ENCODE measurements at regions not wholly inside any gene's neighbourhood (a gene's known extent, or its start where the extent isn't known, plus 50 kb on each side); places are given as distances from the start of the nearest gene placed in this dataset.

GRCh38 chr14:22188318-22188717 lies 400.7 kb downstream of the DAD1 start:
- 92% methylated on average over 4 of the region's 4 CpGs for WGBS

GRCh38 chr14:22185789-22186188 lies 403.2 kb downstream of the DAD1 start:
- no peaks in the 10 kb centered on the region for H3K27me3 ChIP-seq (ENCODE audit: control insufficient read depth in 2 of 2, insufficient read depth in 1 of 2, low read length in 1 of 2)
- no peak overlapping the region for H3K4me3 ChIP-seq (ENCODE audit: low read length in 2 of 2)
- 95% methylated on average over 3 of the region's 3 CpGs for WGBS
- H3K27ac ChIP-seq (ENCODE audit: low read depth in 1 of 2, low read length in 1 of 2) = no peak overlapping the region
- no peaks in the 10 kb centered on the region for H3K36me3 ChIP-seq (ENCODE audit: control insufficient read depth in 2 of 2, insufficient read depth in 2 of 2, low read length in 1 of 2)
- H3K9me3 ChIP-seq (ENCODE audit: control insufficient read depth in 2 of 2, insufficient read depth in 1 of 2, low read length in 1 of 2) = no peaks in the 10 kb centered on the region
- no peak for DNase-seq (ENCODE audit: low read depth in 6 of 9, low spot score in 9 of 9)
- peaks cover 0 to 8% of the 10 kb centered on the region in 2 donors for H3K4me1 ChIP-seq (ENCODE audit: control insufficient read depth in 2 of 2, insufficient read depth in 2 of 2, low read length in 2 of 2)

More at GRCh38 chr14:22188318-22188717, 400.7 kb downstream of the DAD1 start:
- H3K4me1 ChIP-seq (ENCODE audit: control insufficient read depth in 2 of 2, insufficient read depth in 2 of 2, low read length in 2 of 2) = peaks cover 0 to 8% of the 10 kb centered on the region in 2 donors
- no peaks in the 10 kb centered on the region for H3K27me3 ChIP-seq (ENCODE audit: control insufficient read depth in 2 of 2, insufficient read depth in 1 of 2, low read length in 1 of 2)
- no peak for DNase-seq (ENCODE audit: low read depth in 6 of 9, low spot score in 9 of 9)
- no peaks in the 10 kb centered on the region for H3K36me3 ChIP-seq (ENCODE audit: control insufficient read depth in 2 of 2, insufficient read depth in 2 of 2, low read length in 1 of 2)
- no peak overlapping the region for H3K27ac ChIP-seq (ENCODE audit: low read depth in 1 of 2, low read length in 1 of 2)
- no peaks in the 10 kb centered on the region for H3K9me3 ChIP-seq (ENCODE audit: control insufficient read depth in 2 of 2, insufficient read depth in 1 of 2, low read length in 1 of 2)
- H3K4me3 ChIP-seq (ENCODE audit: low read length in 2 of 2) = no peak overlapping the region

GRCh38 chr14:22185191-22185590 lies 403.8 kb downstream of the DAD1 start:
- H3K4me1 ChIP-seq (ENCODE audit: control insufficient read depth in 2 of 2, insufficient read depth in 2 of 2, low read length in 2 of 2) = peaks cover 2 to 11% of the 10 kb centered on the region in 2 donors
- peak in 1 of 9 donors; percentile 50 for DNase-seq (ENCODE audit: low read depth in 6 of 9, low spot score in 9 of 9)
- H3K27ac ChIP-seq (ENCODE audit: low read depth in 1 of 2, low read length in 1 of 2) = no peak overlapping the region
- 73% methylated on average over 1 of the region's 1 CpG for WGBS
- no peaks in the 10 kb centered on the region for H3K27me3 ChIP-seq (ENCODE audit: control insufficient read depth in 2 of 2, insufficient read depth in 1 of 2, low read length in 1 of 2)
- H3K4me3 ChIP-seq (ENCODE audit: low read length in 2 of 2) = no peak overlapping the region
- no peaks in the 10 kb centered on the region for H3K9me3 ChIP-seq (ENCODE audit: control insufficient read depth in 2 of 2, insufficient read depth in 1 of 2, low read length in 1 of 2)
- no peaks in the 10 kb centered on the region for H3K36me3 ChIP-seq (ENCODE audit: control insufficient read depth in 2 of 2, insufficient read depth in 2 of 2, low read length in 1 of 2)

- no peaks in the 10 kb centered on the region for H3K9me3 ChIP-seq (ENCODE audit: control insufficient read depth in 2 of 2, insufficient read depth in 1 of 2, low read length in 1 of 2)
- no peaks in the 10 kb centered on the region for H3K27me3 ChIP-seq (ENCODE audit: control insufficient read depth in 2 of 2, insufficient read depth in 1 of 2, low read length in 1 of 2)
- peaks cover 2 to 11% of the 10 kb centered on the region in 2 donors for H3K4me1 ChIP-seq (ENCODE audit: control insufficient read depth in 2 of 2, insufficient read depth in 2 of 2, low read length in 2 of 2)
- H3K4me3 ChIP-seq (ENCODE audit: low read length in 2 of 2) = no peak overlapping the region
- no peak overlapping the region for H3K27ac ChIP-seq (ENCODE audit: low read depth in 1 of 2, low read length in 1 of 2)
- H3K36me3 ChIP-seq (ENCODE audit: control insufficient read depth in 2 of 2, insufficient read depth in 2 of 2, low read length in 1 of 2) = no peaks in the 10 kb centered on the region
- DNase-seq (ENCODE audit: low read depth in 6 of 9, low spot score in 9 of 9) = no peak
These were observed 404.2 kb downstream of the DAD1 start for GRCh38 chr14:22184830-22185168.

GRCh38 chr14:22184157-22184829 lies 404.7 kb downstream of the DAD1 start:
- H3K27ac ChIP-seq (ENCODE audit: low read depth in 1 of 2, low read length in 1 of 2) = no peak overlapping the region
- DNase-seq (ENCODE audit: low read depth in 6 of 9, low spot score in 9 of 9) = no peak
- peaks cover 2 to 16% of the 10 kb centered on the region in 2 donors for H3K4me1 ChIP-seq (ENCODE audit: control insufficient read depth in 2 of 2, insufficient read depth in 2 of 2, low read length in 2 of 2)
- H3K4me3 ChIP-seq (ENCODE audit: low read length in 2 of 2) = no peak overlapping the region
- H3K9me3 ChIP-seq (ENCODE audit: control insufficient read depth in 2 of 2, insufficient read depth in 1 of 2, low read length in 1 of 2) = no peaks in the 10 kb centered on the region
- no peaks in the 10 kb centered on the region for H3K36me3 ChIP-seq (ENCODE audit: control insufficient read depth in 2 of 2, insufficient read depth in 2 of 2, low read length in 1 of 2)
- WGBS = 91% methylated on average over 7 of the region's 7 CpGs
- no peaks in the 10 kb centered on the region for H3K27me3 ChIP-seq (ENCODE audit: control insufficient read depth in 2 of 2, insufficient read depth in 1 of 2, low read length in 1 of 2)

- peak in 1 of 9 donors; percentile 45 for DNase-seq (ENCODE audit: low read depth in 6 of 9, low spot score in 9 of 9)
- 85% methylated on average over 1 of the region's 1 CpG for WGBS
- no peak overlapping the region for H3K4me3 ChIP-seq (ENCODE audit: low read length in 2 of 2)
- H3K4me1 ChIP-seq (ENCODE audit: control insufficient read depth in 2 of 2, insufficient read depth in 2 of 2, low read length in 2 of 2) = peaks cover 19 to 42% of the 10 kb centered on the region in 2 donors
- peak overlapping the region in 1 of 2 donors; percentile 3 for H3K27ac ChIP-seq (ENCODE audit: low read depth in 1 of 2, low read length in 1 of 2)
- H3K9me3 ChIP-seq (ENCODE audit: control insufficient read depth in 2 of 2, insufficient read depth in 1 of 2, low read length in 1 of 2) = no peaks in the 10 kb centered on the region
- H3K27me3 ChIP-seq (ENCODE audit: control insufficient read depth in 2 of 2, insufficient read depth in 1 of 2, low read length in 1 of 2) = no peaks in the 10 kb centered on the region
- no peaks in the 10 kb centered on the region for H3K36me3 ChIP-seq (ENCODE audit: control insufficient read depth in 2 of 2, insufficient read depth in 2 of 2, low read length in 1 of 2)
These were observed 409.0 kb downstream of the DAD1 start for GRCh38 chr14:22180045-22180444.

GRCh38 chr14:22179190-22179589 lies 409.8 kb downstream of the DAD1 start:
- 97% methylated on average over 3 of the region's 3 CpGs for WGBS
- no peaks in the 10 kb centered on the region for H3K36me3 ChIP-seq (ENCODE audit: control insufficient read depth in 2 of 2, insufficient read depth in 2 of 2, low read length in 1 of 2)
- no peak overlapping the region for H3K27ac ChIP-seq (ENCODE audit: low read depth in 1 of 2, low read length in 1 of 2)
- H3K9me3 ChIP-seq (ENCODE audit: control insufficient read depth in 2 of 2, insufficient read depth in 1 of 2, low read length in 1 of 2) = no peaks in the 10 kb centered on the region
- H3K27me3 ChIP-seq (ENCODE audit: control insufficient read depth in 2 of 2, insufficient read depth in 1 of 2, low read length in 1 of 2) = no peaks in the 10 kb centered on the region
- DNase-seq (ENCODE audit: low read depth in 6 of 9, low spot score in 9 of 9) = no peak
- peaks cover 19 to 40% of the 10 kb centered on the region in 2 donors for H3K4me1 ChIP-seq (ENCODE audit: control insufficient read depth in 2 of 2, insufficient read depth in 2 of 2, low read length in 2 of 2)
- no peak overlapping the region for H3K4me3 ChIP-seq (ENCODE audit: low read length in 2 of 2)

GRCh38 chr14:22178333-22178839 lies 410.6 kb downstream of the DAD1 start:
- 10% methylated on average over 2 of the region's 2 CpGs for WGBS
- H3K27me3 ChIP-seq (ENCODE audit: control insufficient read depth in 2 of 2, insufficient read depth in 1 of 2, low read length in 1 of 2) = no peaks in the 10 kb centered on the region
- H3K27ac ChIP-seq (ENCODE audit: low read depth in 1 of 2, low read length in 1 of 2) = peak overlapping the region in 1 of 2 donors; percentile 80
- DNase-seq (ENCODE audit: low read depth in 6 of 9, low spot score in 9 of 9) = peak in 8 of 9 donors; percentile 50 to 90 (median 74)
- no peaks in the 10 kb centered on the region for H3K36me3 ChIP-seq (ENCODE audit: control insufficient read depth in 2 of 2, insufficient read depth in 2 of 2, low read length in 1 of 2)
- no peaks in the 10 kb centered on the region for H3K9me3 ChIP-seq (ENCODE audit: control insufficient read depth in 2 of 2, insufficient read depth in 1 of 2, low read length in 1 of 2)
- H3K4me3 ChIP-seq (ENCODE audit: low read length in 2 of 2) = peak overlapping the region in 1 of 2 donors; percentile 35
- peaks cover 19 to 40% of the 10 kb centered on the region in 2 donors for H3K4me1 ChIP-seq (ENCODE audit: control insufficient read depth in 2 of 2, insufficient read depth in 2 of 2, low read length in 2 of 2)

GRCh38 chr14:22177870-22178269 lies 411.2 kb downstream of the DAD1 start:
- H3K36me3 ChIP-seq (ENCODE audit: control insufficient read depth in 2 of 2, insufficient read depth in 2 of 2, low read length in 1 of 2) = no peaks in the 10 kb centered on the region
- H3K4me1 ChIP-seq (ENCODE audit: control insufficient read depth in 2 of 2, insufficient read depth in 2 of 2, low read length in 2 of 2) = peaks cover 19 to 40% of the 10 kb centered on the region in 2 donors
- peak overlapping the region in 1 of 2 donors; percentile 80 for H3K27ac ChIP-seq (ENCODE audit: low read depth in 1 of 2, low read length in 1 of 2)
- DNase-seq (ENCODE audit: low read depth in 6 of 9, low spot score in 9 of 9) = peak in 7 of 9 donors; percentile 55 to 88 (median 69)
- 6% methylated on average over 4 of the region's 4 CpGs for WGBS
- H3K27me3 ChIP-seq (ENCODE audit: control insufficient read depth in 2 of 2, insufficient read depth in 1 of 2, low read length in 1 of 2) = no peaks in the 10 kb centered on the region
- H3K4me3 ChIP-seq (ENCODE audit: low read length in 2 of 2) = peak overlapping the region in 1 of 2 donors; percentile 35
- no peaks in the 10 kb centered on the region for H3K9me3 ChIP-seq (ENCODE audit: control insufficient read depth in 2 of 2, insufficient read depth in 1 of 2, low read length in 1 of 2)

All from thymus (tissue), 11 donors.